ENCODE measurements at regions not wholly inside any gene's neighbourhood (a gene's known extent, or its start where the extent isn't known, plus 50 kb on each side); places are given as distances from the start of the nearest gene placed in this dataset.

- no peak overlapping the region for H3K4me3 ChIP-seq (ENCODE audit: low read depth, low read length)
- TF ChIP-seq CTCF (conservative IDR thresholded peaks at IDR 0.05; ENCODE audit: low read depth, low read length), result no peak
- no peak for DNase-seq (ENCODE audit: low read depth)
These were observed 736.3 kb downstream of the TYW1 start for GRCh38 chr7:67732898-67733297.

GRCh38 chr7:67738145-67738544 is 741.5 kb downstream of the TYW1 start:
- no peak for TF ChIP-seq CTCF (conservative IDR thresholded peaks at IDR 0.05; ENCODE audit: low read depth, low read length)

GRCh38 chr7:67738958-67739357 is 742.3 kb downstream of the TYW1 start:
- no peak for TF ChIP-seq CTCF (conservative IDR thresholded peaks at IDR 0.05; ENCODE audit: low read depth, low read length)
- no peak for DNase-seq (ENCODE audit: low read depth)
- H3K4me3 ChIP-seq (ENCODE audit: low read depth, low read length), result no peak overlapping the region

More at GRCh38 chr7:67738145-67738544, 741.5 kb downstream of the TYW1 start:
- H3K4me3 ChIP-seq (ENCODE audit: low read depth, low read length), result no peak overlapping the region
- no peak for DNase-seq (ENCODE audit: low read depth)

- TF ChIP-seq CTCF (conservative IDR thresholded peaks at IDR 0.05; ENCODE audit: low read depth, low read length), result no peak
- H3K4me3 ChIP-seq (ENCODE audit: low read depth, low read length), result no peak overlapping the region
- DNase-seq (ENCODE audit: low read depth), result no peak
These were observed 746.9 kb downstream of the TYW1 start for GRCh38 chr7:67743501-67743900.

GRCh38 chr7:67752227-67752626 is 755.6 kb downstream of the TYW1 start:
- no peak overlapping the region for H3K4me3 ChIP-seq (ENCODE audit: low read depth, low read length)
- TF ChIP-seq CTCF (conservative IDR thresholded peaks at IDR 0.05; ENCODE audit: low read depth, low read length), result no peak
- DNase-seq (ENCODE audit: low read depth), result no peak

- no peak for DNase-seq (ENCODE audit: low read depth)
- H3K4me3 ChIP-seq (ENCODE audit: low read depth, low read length), result no peak overlapping the region
- TF ChIP-seq CTCF (conservative IDR thresholded peaks at IDR 0.05; ENCODE audit: low read depth, low read length), result no peak
These were observed 757.3 kb downstream of the TYW1 start for GRCh38 chr7:67753891-67754290.

- H3K4me3 ChIP-seq (ENCODE audit: low read depth, low read length), result no peak overlapping the region
- no peak for TF ChIP-seq CTCF (conservative IDR thresholded peaks at IDR 0.05; ENCODE audit: low read depth, low read length)
- DNase-seq (ENCODE audit: low read depth), result no peak
These were observed 758.0 kb downstream of the TYW1 start for GRCh38 chr7:67754651-67755050.

Measured in epithelial cell of proximal tubule (primary cell).